ENCODE measurements at regions not wholly inside any gene's neighbourhood (a gene's known extent, or its start where the extent isn't known, plus 50 kb on each side); places are given as distances from the start of the nearest gene placed in this dataset.

GRCh38 chr5:2576823-2577222, 174.7 kb downstream of the IRX2 start:
- Histone ChIP-seq H3K79me2 (ENCODE audit: control insufficient read depth, insufficient read depth, low read length) (no peaks in the 10 kb centered on the region), H3K36me3 (ENCODE audit: control insufficient read depth in 2 of 2, extremely low read depth in 1 of 2, insufficient read depth in 2 of 2, low read length in 2 of 2) (no peaks in the 10 kb centered on the region), H4K20me1 (replicated peaks; ENCODE audit: control insufficient read depth, extremely low read depth, insufficient read depth, low read length) (no peaks in the 10 kb centered on the region), H3K4me3 (replicated peaks in 1 of 3; ENCODE audit: insufficient read depth in 1 of 3, low read depth in 1 of 3, low read length in 3 of 3) (no peak overlapping the region), H3K4me2 (ENCODE audit: insufficient read depth, low read length) (no peak overlapping the region), H3K9me1 (replicated peaks; ENCODE audit: control insufficient read depth, extremely low read depth, insufficient read depth, low read length) (no peaks in the 10 kb centered on the region), H3K27me3 (ENCODE audit: control insufficient read depth in 2 of 2, insufficient read depth in 2 of 2, low read length in 2 of 2) (no peaks in the 10 kb centered on the region), H2AFZ (ENCODE audit: low read depth, low read length) (no peak overlapping the region), H3K4me1 (ENCODE audit: control insufficient read depth, extremely low read depth, insufficient read depth, low read length) (no peaks in the 10 kb centered on the region), H3K27ac (ENCODE audit: insufficient read depth, low read depth, low read length) (no peak overlapping the region), H3K9ac (replicated peaks; ENCODE audit: extremely low read depth, insufficient read depth, low read length) (no peak overlapping the region), H3K9me3 (replicated peaks; ENCODE audit: control insufficient read depth, insufficient read depth, low read length) (peaks cover 6% of the 10 kb centered on the region)
- intact Hi-C loops (cut with micrococcal nuclease), result no loop called here
- TF ChIP-seq FOS (IDR thresholded peaks at IDR 0.05; ENCODE audit: borderline replicate concordance, insufficient read depth, low read length) (no peak), MAX (IDR thresholded peaks at IDR 0.05; ENCODE audit: insufficient read depth, insufficient read length) (no peak), POLR2A (IDR thresholded peaks at IDR 0.05; ENCODE audit: low read depth, low read length) (no peak), POLR2AphosphoS5 (IDR thresholded peaks at IDR 0.05; ENCODE audit: insufficient read depth, low read depth, low read length) (no peak), EZH2 (IDR thresholded peaks at IDR 0.05; ENCODE audit: borderline replicate concordance, low read depth, low read length, severe bottlenecking) (no peak), MYC (IDR thresholded peaks at IDR 0.05; ENCODE audit: low read depth, low read length) (no peak), GATA2 (IDR thresholded peaks at IDR 0.05; ENCODE audit: insufficient read depth, insufficient read length, low read depth, low read length) (no peak), JUN (IDR thresholded peaks at IDR 0.05; ENCODE audit: borderline replicate concordance, insufficient read depth, insufficient read length, low read depth) (no peak)
- dilution Hi-C loops (cut with MboI; ENCODE audit: extremely low pct_ligation_motif_present, low sequenced_read_pairs), result no loop called here
- ChIA-PET POLR2A (no interaction called here), CTCF (no interaction called here)
- BruUV-seq (replicated peaks), result no TSS peak
- no peak for FAIRE-seq
- DNase-seq (ENCODE audit: low read depth, low spot score), result no peak

DNA sequence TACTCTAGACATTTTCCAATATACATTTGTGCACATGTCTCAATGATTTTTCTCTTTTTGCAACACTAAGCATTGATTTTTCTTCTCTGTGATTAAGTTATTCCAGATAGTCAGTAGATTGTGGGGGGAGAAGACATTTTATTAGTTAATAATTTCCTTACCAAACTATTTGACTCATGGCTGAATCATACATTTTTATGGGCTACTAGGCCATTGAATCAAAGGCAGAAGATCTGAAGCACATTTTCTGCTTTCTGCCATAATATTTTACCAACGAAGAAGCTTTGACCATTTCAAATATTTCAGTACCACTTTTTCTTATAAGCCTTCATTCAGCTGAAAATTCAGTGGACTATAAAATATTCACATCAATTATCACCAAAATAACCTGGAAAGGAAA, 175.6 kb downstream of the IRX2 start:
- Histone ChIP-seq H3K4me2 (ENCODE audit: insufficient read depth, low read length) (no peak overlapping the region), H4K20me1 (replicated peaks; ENCODE audit: control insufficient read depth, extremely low read depth, insufficient read depth, low read length) (no peaks in the 10 kb centered on the region), H2AFZ (ENCODE audit: low read depth, low read length) (no peak overlapping the region), H3K9ac (replicated peaks; ENCODE audit: extremely low read depth, insufficient read depth, low read length) (no peak overlapping the region), H3K9me3 (replicated peaks; ENCODE audit: control insufficient read depth, insufficient read depth, low read length) (peaks cover 8% of the 10 kb centered on the region), H3K36me3 (ENCODE audit: control insufficient read depth in 2 of 2, extremely low read depth in 1 of 2, insufficient read depth in 2 of 2, low read length in 2 of 2) (no peaks in the 10 kb centered on the region), H3K27ac (ENCODE audit: insufficient read depth, low read depth, low read length) (no peak overlapping the region), H3K79me2 (ENCODE audit: control insufficient read depth, insufficient read depth, low read length) (no peaks in the 10 kb centered on the region), H3K27me3 (ENCODE audit: control insufficient read depth in 2 of 2, insufficient read depth in 2 of 2, low read length in 2 of 2) (no peaks in the 10 kb centered on the region), H3K4me1 (ENCODE audit: control insufficient read depth, extremely low read depth, insufficient read depth, low read length) (no peaks in the 10 kb centered on the region), H3K4me3 (replicated peaks in 1 of 3; ENCODE audit: insufficient read depth in 1 of 3, low read depth in 1 of 3, low read length in 3 of 3) (no peak overlapping the region), H3K9me1 (replicated peaks; ENCODE audit: control insufficient read depth, extremely low read depth, insufficient read depth, low read length) (no peaks in the 10 kb centered on the region)
- dilution Hi-C loops (cut with MboI; ENCODE audit: extremely low pct_ligation_motif_present, low sequenced_read_pairs) (no loop called here), intact Hi-C loops (cut with micrococcal nuclease) (no loop called here)
- no peak for FAIRE-seq
- DNase-seq (ENCODE audit: low read depth, low spot score), result no peak
- ChIA-PET CTCF (no interaction called here), POLR2A (no interaction called here)
- BruUV-seq (replicated peaks), result no TSS peak
- TF ChIP-seq FOS (IDR thresholded peaks at IDR 0.05; ENCODE audit: borderline replicate concordance, insufficient read depth, low read length), result no peak
- no peak for TF ChIP-seq GATA2 (IDR thresholded peaks at IDR 0.05; ENCODE audit: insufficient read depth, insufficient read length, low read depth, low read length)
- TF ChIP-seq EZH2 (IDR thresholded peaks at IDR 0.05; ENCODE audit: borderline replicate concordance, low read depth, low read length, severe bottlenecking), result no peak
- TF ChIP-seq JUN (IDR thresholded peaks at IDR 0.05; ENCODE audit: borderline replicate concordance, insufficient read depth, insufficient read length, low read depth), result no peak
- no peak for TF ChIP-seq MYC (IDR thresholded peaks at IDR 0.05; ENCODE audit: low read depth, low read length)
- TF ChIP-seq, protein P1, sequence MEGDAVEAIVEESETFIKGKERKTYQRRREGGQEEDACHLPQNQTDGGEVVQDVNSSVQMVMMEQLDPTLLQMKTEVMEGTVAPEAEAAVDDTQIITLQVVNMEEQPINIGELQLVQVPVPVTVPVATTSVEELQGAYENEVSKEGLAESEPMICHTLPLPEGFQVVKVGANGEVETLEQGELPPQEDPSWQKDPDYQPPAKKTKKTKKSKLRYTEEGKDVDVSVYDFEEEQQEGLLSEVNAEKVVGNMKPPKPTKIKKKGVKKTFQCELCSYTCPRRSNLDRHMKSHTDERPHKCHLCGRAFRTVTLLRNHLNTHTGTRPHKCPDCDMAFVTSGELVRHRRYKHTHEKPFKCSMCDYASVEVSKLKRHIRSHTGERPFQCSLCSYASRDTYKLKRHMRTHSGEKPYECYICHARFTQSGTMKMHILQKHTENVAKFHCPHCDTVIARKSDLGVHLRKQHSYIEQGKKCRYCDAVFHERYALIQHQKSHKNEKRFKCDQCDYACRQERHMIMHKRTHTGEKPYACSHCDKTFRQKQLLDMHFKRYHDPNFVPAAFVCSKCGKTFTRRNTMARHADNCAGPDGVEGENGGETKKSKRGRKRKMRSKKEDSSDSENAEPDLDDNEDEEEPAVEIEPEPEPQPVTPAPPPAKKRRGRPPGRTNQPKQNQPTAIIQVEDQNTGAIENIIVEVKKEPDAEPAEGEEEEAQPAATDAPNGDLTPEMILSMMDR (IDR thresholded peaks at IDR 0.05; ENCODE audit: extremely low read depth in 1 of 2, insufficient read depth in 1 of 2, low read depth in 1 of 2, low read length in 2 of 2), result no peak
- no peak for TF ChIP-seq POLR2AphosphoS5 (IDR thresholded peaks at IDR 0.05; ENCODE audit: insufficient read depth, low read depth, low read length)
- no peak for TF ChIP-seq MAX (IDR thresholded peaks at IDR 0.05; ENCODE audit: insufficient read depth, insufficient read length)
- TF ChIP-seq POLR2A (IDR thresholded peaks at IDR 0.05; ENCODE audit: low read depth, low read length), result no peak

Measured in endothelial cell of umbilical vein (primary cell).